A204.1 (cell line): ENCODE measurements at regions not wholly inside any gene's neighbourhood (a gene's known extent, or its start where the extent isn't known, plus 50 kb on each side); places are given as distances from the start of the nearest gene placed in this dataset.

ENCODE experiments used
- FAIRE-seq: peaks from 2 replicates; lab custom pipeline; 2012; peaks lifted over from hg19 to GRCh38; lab: Jason Lieb, UNC

- FAIRE-seq, result no peak
These were observed 1335.9 kb upstream of the SORCS1 start for GRCh38 chr10:108500396-108500795.

GRCh38 chr10:108496106-108496505, 1331.6 kb upstream of the SORCS1 start:
- no peak for FAIRE-seq

DNA sequence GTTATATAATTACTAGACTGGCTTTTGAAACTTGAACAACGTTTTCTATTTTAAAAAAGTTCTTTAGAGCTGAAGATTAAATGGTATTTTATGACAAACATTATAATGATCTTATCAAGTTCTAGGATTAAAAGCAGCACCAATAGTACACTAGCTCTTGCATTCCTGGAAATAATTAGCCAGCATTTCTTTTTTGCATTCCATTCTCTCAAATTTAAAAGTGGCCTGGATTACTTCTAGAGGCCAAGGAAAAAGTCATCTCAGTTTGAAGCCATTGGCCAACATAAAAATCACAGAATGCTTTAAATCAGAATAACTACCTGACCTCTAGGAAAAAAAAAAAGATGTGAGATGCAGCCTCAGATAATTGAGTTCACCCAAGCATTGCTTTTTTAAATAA, 1326.4 kb upstream of the SORCS1 start:
- FAIRE-seq, result no peak

GRCh38 chr10:108471420-108471819, 1306.9 kb upstream of the SORCS1 start:
- no peak for FAIRE-seq

- FAIRE-seq, result no peak
These were observed 1305.4 kb upstream of the SORCS1 start for GRCh38 chr10:108469940-108470339.

DNA sequence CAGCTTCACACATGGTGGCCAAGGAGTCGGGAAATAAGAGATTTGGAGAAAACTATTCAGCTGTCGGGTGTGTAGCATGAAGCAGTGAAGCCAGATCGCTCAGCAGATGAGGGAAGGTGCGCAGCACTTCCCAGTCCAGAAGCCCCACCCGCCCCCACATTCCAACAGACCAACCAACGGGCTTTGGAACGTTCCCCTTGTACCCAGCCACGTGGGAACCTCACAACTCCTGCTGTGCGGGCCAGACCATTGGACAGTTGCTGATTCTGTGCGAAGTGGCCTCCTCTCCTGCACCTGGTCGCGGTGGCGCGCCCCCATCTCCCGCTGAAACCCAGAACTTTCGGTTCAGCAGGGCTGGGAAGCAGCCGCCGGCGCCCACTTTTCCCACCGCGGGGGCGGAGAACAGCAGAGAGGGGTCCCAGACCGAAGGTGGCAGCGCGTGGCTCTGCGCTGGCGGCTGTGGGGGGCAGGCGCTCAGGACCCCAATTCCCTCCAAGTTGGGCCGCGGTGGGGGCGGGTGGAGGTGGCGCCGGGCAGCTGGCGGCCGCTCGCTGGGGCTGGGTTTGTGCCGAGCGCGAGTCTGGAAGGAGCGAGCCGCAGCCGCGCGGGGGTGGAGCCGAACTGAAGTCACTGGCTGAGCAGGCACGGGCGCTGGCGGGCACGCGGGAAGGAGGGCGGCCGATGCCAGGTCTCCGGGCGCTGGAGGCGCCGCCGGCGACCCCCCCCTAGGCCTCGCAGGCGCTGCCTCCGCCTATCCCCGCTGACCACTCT, 1301.5 kb upstream of the SORCS1 start:
- FAIRE-seq, result no peak

GRCh38 chr10:108462005-108462404, 1297.5 kb upstream of the SORCS1 start:
- FAIRE-seq, result no peak

GRCh38 chr10:108454793-108455192, 1290.3 kb upstream of the SORCS1 start:
- no peak for FAIRE-seq

DNA sequence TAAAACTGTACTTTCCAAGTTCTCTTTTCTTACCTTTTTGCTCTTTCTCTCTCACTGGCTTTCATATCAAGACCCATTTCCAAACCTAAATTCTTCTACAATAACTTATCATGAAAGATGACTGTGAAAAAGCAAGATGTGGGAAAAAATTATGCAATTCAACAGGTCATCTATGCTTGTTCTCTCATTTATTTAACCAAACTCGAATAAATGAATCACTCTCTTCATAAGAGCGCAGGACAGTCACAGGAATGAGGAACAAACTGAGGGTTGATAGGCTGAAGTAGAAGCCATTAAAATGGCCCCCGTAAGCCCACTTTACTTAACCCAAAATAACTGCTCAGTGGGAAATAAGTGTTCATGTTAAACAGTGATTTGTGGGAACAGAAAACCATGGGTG, 1289.7 kb upstream of the SORCS1 start:
- FAIRE-seq, result no peak

DNA sequence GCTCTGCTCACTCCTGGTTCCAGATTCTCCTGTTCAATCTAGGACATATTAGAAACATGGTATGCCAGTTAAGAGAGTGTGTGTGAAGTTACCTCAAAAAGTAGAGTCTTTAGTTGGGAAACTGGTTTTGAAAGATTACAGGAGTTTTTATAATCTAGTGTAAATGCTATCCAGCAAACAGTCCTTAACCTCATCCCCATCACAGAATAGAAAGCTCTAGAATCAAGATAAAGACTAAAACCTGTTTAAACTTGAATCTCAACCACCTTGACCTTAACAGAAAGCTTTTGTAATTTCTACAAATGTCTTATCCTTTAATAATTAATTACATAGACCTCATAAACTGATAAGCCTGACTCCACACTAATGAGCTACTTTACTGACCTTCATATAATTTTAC, 1288.7 kb upstream of the SORCS1 start:
- no peak for FAIRE-seq

- no peak for FAIRE-seq
These were observed 1288.0 kb upstream of the SORCS1 start for GRCh38 chr10:108452533-108452932.

DNA sequence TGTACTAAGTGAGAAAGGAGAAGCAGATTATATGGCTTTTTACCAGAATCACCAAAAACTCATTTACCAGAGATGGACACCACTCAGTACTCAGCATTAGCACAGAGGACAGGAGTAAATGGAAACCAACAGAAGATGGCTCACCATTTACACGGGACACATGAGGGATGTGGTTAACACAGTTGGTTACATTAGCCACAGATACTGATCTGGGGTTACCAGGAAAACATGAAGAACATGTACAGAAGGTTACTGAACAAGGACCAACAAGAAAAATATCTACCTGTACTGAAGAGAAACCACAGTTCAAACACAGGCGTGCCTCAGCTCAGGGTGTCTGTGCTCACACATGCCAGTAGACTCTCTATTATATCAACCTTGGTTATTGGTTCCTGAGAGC, 1285.8 kb upstream of the SORCS1 start:
- FAIRE-seq, result no peak

GRCh38 chr10:108445746-108446145, 1281.2 kb upstream of the SORCS1 start:
- no peak for FAIRE-seq

- FAIRE-seq, result no peak
These were observed 1279.1 kb upstream of the SORCS1 start for GRCh38 chr10:108443636-108444035.

GRCh38 chr10:108439397-108439796, 1274.9 kb upstream of the SORCS1 start:
- FAIRE-seq, result no peak

GRCh38 chr10:108436096-108436495, 1271.6 kb upstream of the SORCS1 start:
- no peak for FAIRE-seq

GRCh38 chr10:108434559-108435252, 1270.2 kb upstream of the SORCS1 start:
- no peak for FAIRE-seq

GRCh38 chr10:108427146-108427545, 1262.6 kb upstream of the SORCS1 start:
- FAIRE-seq, result no peak

GRCh38 chr10:108425283-108425964, 1260.9 kb upstream of the SORCS1 start:
- no peak for FAIRE-seq

DNA sequence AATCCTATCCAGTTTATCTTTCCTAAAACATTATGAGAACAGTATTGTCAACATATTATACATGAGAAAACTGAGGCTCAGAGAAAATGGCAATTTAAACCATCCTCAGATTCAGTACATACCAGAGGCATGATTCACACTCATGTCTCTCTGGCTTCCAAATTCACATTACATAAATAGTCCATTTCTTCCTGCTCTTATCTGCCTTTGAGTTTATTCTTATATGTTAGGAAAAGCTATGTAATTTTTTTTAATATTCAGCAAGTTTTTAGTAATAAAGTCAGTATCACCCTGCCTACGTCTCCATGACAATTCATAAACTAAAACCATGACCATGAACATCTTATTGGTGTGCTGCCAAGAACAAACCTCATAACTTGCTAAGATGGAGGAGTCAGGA, 1260.2 kb upstream of the SORCS1 start:
- no peak for FAIRE-seq

DNA sequence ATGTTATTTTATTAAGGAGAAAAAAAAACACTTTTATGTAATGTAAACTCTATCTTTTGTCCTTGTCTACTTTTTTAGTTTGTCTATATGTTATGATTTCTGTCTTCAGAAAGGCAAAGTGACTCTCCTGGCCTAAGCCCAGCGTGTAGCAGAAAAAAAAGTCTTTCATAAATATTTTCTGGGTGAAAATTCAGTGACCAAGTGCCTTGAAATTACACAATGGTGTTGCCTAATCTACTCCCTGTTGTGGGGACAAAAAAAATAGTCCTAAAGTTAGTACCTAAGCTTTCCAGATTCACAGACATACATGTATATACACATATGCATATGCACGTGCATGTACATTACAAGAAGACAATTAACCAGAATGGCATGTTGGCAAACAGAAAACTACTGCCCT, 1257.8 kb upstream of the SORCS1 start:
- no peak for FAIRE-seq

DNA sequence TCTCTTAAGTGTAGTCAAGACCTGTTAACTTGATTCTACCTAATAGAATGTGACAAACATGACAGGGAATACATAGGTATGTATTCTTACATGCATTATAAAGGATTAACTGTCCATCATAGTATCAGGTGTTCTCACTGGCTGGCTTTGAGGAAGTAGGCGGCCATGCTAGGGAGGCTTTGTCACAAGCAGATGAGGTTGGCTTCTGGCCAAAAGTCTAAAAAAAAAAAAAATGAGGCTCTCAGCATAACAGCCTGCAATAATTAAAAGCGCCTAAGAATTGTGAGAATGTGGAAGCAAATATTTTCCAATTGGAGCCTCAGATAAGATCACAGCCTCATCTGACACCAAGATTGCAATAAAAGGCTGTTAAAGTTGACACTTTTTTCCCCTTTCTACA, 1256.8 kb upstream of the SORCS1 start:
- no peak for FAIRE-seq

DNA sequence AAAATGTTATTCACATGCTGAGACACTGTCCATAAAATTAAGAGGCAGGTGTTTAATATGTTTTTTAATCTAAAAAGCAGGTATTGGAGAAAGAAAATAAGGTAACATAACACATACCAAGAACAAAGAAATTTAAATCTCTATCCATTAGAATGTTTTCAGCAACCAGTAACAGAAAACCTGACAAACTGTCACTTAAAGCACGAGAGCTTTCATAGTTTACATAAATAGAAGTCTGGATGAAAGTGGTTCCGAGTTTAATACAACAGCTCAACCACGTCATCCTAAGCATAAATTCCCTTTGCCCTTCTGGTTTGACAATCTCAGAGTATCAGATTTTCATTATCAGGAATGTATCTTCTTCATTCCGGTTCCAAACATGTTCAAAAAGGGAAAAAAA, 1249.4 kb upstream of the SORCS1 start:
- FAIRE-seq, result no peak
